Subcutaneous abdominal adipose tissue (tissue), 5 donors: ENCODE measurements at regions not wholly inside any gene's neighbourhood (a gene's known extent, or its start where the extent isn't known, plus 50 kb on each side); places are given as distances from the start of the nearest gene placed in this dataset.

Source experiments
- H3K27ac ChIP-seq: one replicate; pipeline ENCODE4 v1.7.0; 2013; ENCODE audit warnings: low read depth, mild to moderate bottlenecking, inconsistent platforms, low read length, moderate library complexity
- H3K27me3 ChIP-seq, 5 donors: one replicate each; pipeline ENCODE4 v1.7.0; 2013; ENCODE audit warnings: low read length in 5 of 5, inconsistent platforms in 1 of 5; ENCODE audit not compliant: control insufficient read depth in 5 of 5, insufficient read depth in 4 of 5
- H3K36me3 ChIP-seq, 5 donors: one replicate each; pipeline ENCODE4 v1.7.0; 2013; ENCODE audit warnings: low read length in 5 of 5; ENCODE audit not compliant: control insufficient read depth in 5 of 5, insufficient read depth in 5 of 5
- H3K4me1 ChIP-seq, 5 donors: one replicate each; pipeline ENCODE4 v1.7.0; 2013; ENCODE audit warnings: low read length in 5 of 5, mild to moderate bottlenecking in 3 of 5, moderate library complexity in 1 of 5; ENCODE audit not compliant: control insufficient read depth in 5 of 5, insufficient read depth in 5 of 5
- H3K4me3 ChIP-seq, 5 donors: one replicate each; pipeline ENCODE4 v1.7.0; 2013; ENCODE audit warnings: low read length in 5 of 5, low read depth in 1 of 5
- H3K9ac ChIP-seq, 5 donors: one replicate each; pipeline ENCODE4 v1.7.0; 2013; ENCODE audit warnings: low read length in 5 of 5, mild to moderate bottlenecking in 4 of 5, moderate library complexity in 3 of 5
- H3K9me3 ChIP-seq, 5 donors: one replicate each; pipeline ENCODE4 v1.7.0; 2013; ENCODE audit warnings: low read length in 5 of 5; ENCODE audit not compliant: control insufficient read depth in 5 of 5
- donor health status: healthy.
- donor health status: healthy.
- donor health status: healthy.
- donor health status: healthy.
- donor health status: healthy.

- no peaks in the 10 kb centered on the region for H3K9me3 ChIP-seq
- no peaks in the 10 kb centered on the region for H3K36me3 ChIP-seq
- H3K9ac ChIP-seq, result no peak overlapping the region
- no peak overlapping the region for H3K4me3 ChIP-seq
- H3K27ac ChIP-seq, result no peak overlapping the region
- no peaks in the 10 kb centered on the region for H3K27me3 ChIP-seq
- peaks cover 0 to 4% (median 0%) of the 10 kb centered on the region in 5 donors for H3K4me1 ChIP-seq
Observed at GRCh38 chr6:122079916-122080315, 319.5 kb upstream of the HSF2 start.

GRCh38 chr6:122081921-122082320 lies 317.5 kb upstream of the HSF2 start:
- Histone ChIP-seq H3K4me1 (no peaks in the 10 kb centered on the region), H3K9me3 (no peaks in the 10 kb centered on the region), H3K27me3 (no peaks in the 10 kb centered on the region), H3K4me3 (no peak overlapping the region), H3K36me3 (no peaks in the 10 kb centered on the region), H3K9ac (no peak overlapping the region), H3K27ac (no peak overlapping the region)

GRCh38 chr6:122082370-122082769 lies 317.1 kb upstream of the HSF2 start:
- no peaks in the 10 kb centered on the region for H3K27me3 ChIP-seq
- H3K27ac ChIP-seq, result no peak overlapping the region
- no peaks in the 10 kb centered on the region for H3K4me1 ChIP-seq
- H3K4me3 ChIP-seq, result no peak overlapping the region
- no peaks in the 10 kb centered on the region for H3K36me3 ChIP-seq
- H3K9ac ChIP-seq, result no peak overlapping the region
- no peaks in the 10 kb centered on the region for H3K9me3 ChIP-seq

- H3K4me3 ChIP-seq, result no peak overlapping the region
- H3K9ac ChIP-seq, result no peak overlapping the region
- H3K9me3 ChIP-seq, result no peaks in the 10 kb centered on the region
- H3K4me1 ChIP-seq, result no peaks in the 10 kb centered on the region
- no peaks in the 10 kb centered on the region for H3K36me3 ChIP-seq
- H3K27me3 ChIP-seq, result no peaks in the 10 kb centered on the region
- H3K27ac ChIP-seq, result no peak overlapping the region
Observed at GRCh38 chr6:122092366-122092765, 307.1 kb upstream of the HSF2 start.

GRCh38 chr6:122098201-122098678 lies 301.2 kb upstream of the HSF2 start:
- Histone ChIP-seq H3K9me3 (no peaks in the 10 kb centered on the region), H3K36me3 (no peaks in the 10 kb centered on the region), H3K27ac (no peak overlapping the region), H3K4me1 (no peaks in the 10 kb centered on the region), H3K4me3 (no peak overlapping the region), H3K9ac (no peak overlapping the region), H3K27me3 (no peaks in the 10 kb centered on the region)

- no peaks in the 10 kb centered on the region for H3K4me1 ChIP-seq
- no peaks in the 10 kb centered on the region for H3K36me3 ChIP-seq
- no peak overlapping the region for H3K9ac ChIP-seq
- no peak overlapping the region for H3K4me3 ChIP-seq
- H3K27ac ChIP-seq, result no peak overlapping the region
- no peaks in the 10 kb centered on the region for H3K9me3 ChIP-seq
- no peaks in the 10 kb centered on the region for H3K27me3 ChIP-seq
Observed at GRCh38 chr6:122102026-122102425, 297.4 kb upstream of the HSF2 start.

- Histone ChIP-seq H3K27ac (no peak overlapping the region), H3K9me3 (no peaks in the 10 kb centered on the region), H3K4me3 (no peak overlapping the region), H3K9ac (no peak overlapping the region), H3K27me3 (no peaks in the 10 kb centered on the region), H3K36me3 (no peaks in the 10 kb centered on the region), H3K4me1 (peaks cover 0 to 8% (median 0%) of the 10 kb centered on the region in 5 donors)
Observed at GRCh38 chr6:122107256-122107852, 292.1 kb upstream of the HSF2 start.

- Histone ChIP-seq H3K36me3 (no peaks in the 10 kb centered on the region), H3K9me3 (no peaks in the 10 kb centered on the region), H3K27ac (no peak overlapping the region), H3K9ac (no peak overlapping the region), H3K4me3 (no peak overlapping the region), H3K27me3 (no peaks in the 10 kb centered on the region), H3K4me1 (peaks cover 0 to 8% (median 0%) of the 10 kb centered on the region in 5 donors)
Observed at GRCh38 chr6:122109075-122109474, 290.4 kb upstream of the HSF2 start.

- Histone ChIP-seq H3K36me3 (no peaks in the 10 kb centered on the region), H3K27ac (peak overlapping the region; percentile 2)
Observed at GRCh38 chr6:122114717-122115116, 284.7 kb upstream of the HSF2 start.

GRCh38 chr6:122116119-122116834 lies 283.2 kb upstream of the HSF2 start:
- Histone ChIP-seq H3K27ac (peak overlapping the region; percentile 5), H3K4me1 (peaks cover 0 to 12% (median 2%) of the 10 kb centered on the region in 5 donors), H3K27me3 (no peaks in the 10 kb centered on the region)

More at GRCh38 chr6:122114717-122115116, 284.7 kb upstream of the HSF2 start:
- Histone ChIP-seq H3K4me3 (no peak overlapping the region), H3K9ac (no peak overlapping the region), H3K4me1 (peaks cover 0 to 14% (median 8%) of the 10 kb centered on the region in 5 donors), H3K9me3 (no peaks in the 10 kb centered on the region), H3K27me3 (no peaks in the 10 kb centered on the region)

More at GRCh38 chr6:122116119-122116834, 283.2 kb upstream of the HSF2 start:
- Histone ChIP-seq H3K4me3 (no peak overlapping the region), H3K9me3 (no peaks in the 10 kb centered on the region), H3K36me3 (no peaks in the 10 kb centered on the region), H3K9ac (no peak overlapping the region)
